ENCODE measurements at regions not wholly inside any gene's neighbourhood (a gene's known extent, or its start where the extent isn't known, plus 50 kb on each side); places are given as distances from the start of the nearest gene placed in this dataset.

- intact Hi-C loops (cut with micrococcal nuclease) (no loop called here), dilution Hi-C loops (cut with MboI; ENCODE audit: extremely low pct_ligation_motif_present, low sequenced_read_pairs) (no loop called here)
- Histone ChIP-seq H3K4me2 (ENCODE audit: insufficient read depth, low read length) (no peak overlapping the region), H3K79me2 (ENCODE audit: control insufficient read depth, insufficient read depth, low read length) (no peaks in the 10 kb centered on the region), H3K9me1 (replicated peaks; ENCODE audit: control insufficient read depth, extremely low read depth, insufficient read depth, low read length) (no peaks in the 10 kb centered on the region), H3K9ac (replicated peaks; ENCODE audit: extremely low read depth, insufficient read depth, low read length) (no peak overlapping the region), H2AFZ (ENCODE audit: low read depth, low read length) (no peak overlapping the region), H3K27ac (ENCODE audit: insufficient read depth, low read depth, low read length) (no peak overlapping the region), H3K36me3 (ENCODE audit: control insufficient read depth in 2 of 2, extremely low read depth in 1 of 2, insufficient read depth in 2 of 2, low read length in 2 of 2) (no peaks in the 10 kb centered on the region), H4K20me1 (replicated peaks; ENCODE audit: control insufficient read depth, extremely low read depth, insufficient read depth, low read length) (no peaks in the 10 kb centered on the region), H3K9me3 (replicated peaks; ENCODE audit: control insufficient read depth, insufficient read depth, low read length) (no peaks in the 10 kb centered on the region), H3K27me3 (ENCODE audit: control insufficient read depth in 2 of 2, insufficient read depth in 2 of 2, low read length in 2 of 2) (peaks cover 6 to 13% of the 10 kb centered on the region in 2 experiments), H3K4me3 (replicated peaks in 1 of 3; ENCODE audit: insufficient read depth in 1 of 3, low read depth in 1 of 3, low read length in 3 of 3) (no peak overlapping the region), H3K4me1 (ENCODE audit: control insufficient read depth, extremely low read depth, insufficient read depth, low read length) (no peaks in the 10 kb centered on the region)
- FAIRE-seq (no peak), DNase-seq (ENCODE audit: low read depth, low spot score) (no peak)
- ChIA-PET CTCF (interaction anchor here (1.1 to 1.6 kb wide), 3 partner anchors 14 to 713 kb away, joined by 3 to 5 read pairs (median 3); no protein-coding TSS in a partner anchor), POLR2A (no interaction called here)
- no TSS peak for BruUV-seq (replicated peaks)
- TF ChIP-seq POLR2AphosphoS5 (IDR thresholded peaks at IDR 0.05; ENCODE audit: insufficient read depth, low read depth, low read length) (no peak), CTCF (IDR thresholded peaks at IDR 0.05; ENCODE audit: extremely low read depth in 1 of 2, insufficient read depth in 1 of 2, low read depth in 1 of 2, low read length in 2 of 2) (no peak), EZH2 (IDR thresholded peaks at IDR 0.05; ENCODE audit: borderline replicate concordance, low read depth, low read length, severe bottlenecking) (no peak)
These were observed 107.9 kb upstream of the PREP start for GRCh38 chr6:105510746-105511145.

GRCh38 chr6:105509506-105510331, 106.8 kb upstream of the PREP start:
- no peaks in the 10 kb centered on the region for H3K9me3 ChIP-seq (replicated peaks; ENCODE audit: control insufficient read depth, insufficient read depth, low read length)
- H3K27ac ChIP-seq (ENCODE audit: insufficient read depth, low read depth, low read length) = no peak overlapping the region
- H3K36me3 ChIP-seq (ENCODE audit: control insufficient read depth in 2 of 2, extremely low read depth in 1 of 2, insufficient read depth in 2 of 2, low read length in 2 of 2) = no peaks in the 10 kb centered on the region
- no peak overlapping the region for H3K4me3 ChIP-seq (replicated peaks in 1 of 3; ENCODE audit: insufficient read depth in 1 of 3, low read depth in 1 of 3, low read length in 3 of 3)
- POLR2A ChIA-PET = no interaction called here
- BruUV-seq (replicated peaks) = no TSS peak
- FAIRE-seq (no peak), DNase-seq (ENCODE audit: low read depth, low spot score) (no peak)
- dilution Hi-C loops (cut with MboI; ENCODE audit: extremely low pct_ligation_motif_present, low sequenced_read_pairs) = no loop called here
- no peak overlapping the region for H3K9ac ChIP-seq (replicated peaks; ENCODE audit: extremely low read depth, insufficient read depth, low read length)
- no peaks in the 10 kb centered on the region for H3K4me1 ChIP-seq (ENCODE audit: control insufficient read depth, extremely low read depth, insufficient read depth, low read length)
- intact Hi-C loops (cut with micrococcal nuclease) = no loop called here
- no peaks in the 10 kb centered on the region for H3K9me1 ChIP-seq (replicated peaks; ENCODE audit: control insufficient read depth, extremely low read depth, insufficient read depth, low read length)
- no peaks in the 10 kb centered on the region for H4K20me1 ChIP-seq (replicated peaks; ENCODE audit: control insufficient read depth, extremely low read depth, insufficient read depth, low read length)
- CTCF ChIA-PET = interaction anchor here (1.1 to 1.6 kb wide), 3 partner anchors 12 to 714 kb away, joined by 3 to 5 read pairs (median 3); no protein-coding TSS in a partner anchor
- no peak for TF ChIP-seq GATA2 (IDR thresholded peaks at IDR 0.05; ENCODE audit: insufficient read depth, insufficient read length, low read depth, low read length)
- TF ChIP-seq FOS (IDR thresholded peaks at IDR 0.05; ENCODE audit: borderline replicate concordance, insufficient read depth, low read length) = no peak
- no peak for TF ChIP-seq MYC (IDR thresholded peaks at IDR 0.05; ENCODE audit: low read depth, low read length)
- TF ChIP-seq POLR2AphosphoS5 (IDR thresholded peaks at IDR 0.05; ENCODE audit: insufficient read depth, low read depth, low read length) = no peak
- TF ChIP-seq POLR2A (IDR thresholded peaks at IDR 0.05; ENCODE audit: low read depth, low read length) = no peak
- TF ChIP-seq JUN (IDR thresholded peaks at IDR 0.05; ENCODE audit: borderline replicate concordance, insufficient read depth, insufficient read length, low read depth) = no peak
- no peak for TF ChIP-seq CTCF (IDR thresholded peaks at IDR 0.05; ENCODE audit: extremely low read depth in 1 of 2, insufficient read depth in 1 of 2, low read depth in 1 of 2, low read length in 2 of 2)
- no peak for TF ChIP-seq MAX (IDR thresholded peaks at IDR 0.05; ENCODE audit: insufficient read depth, insufficient read length)
- no peak for TF ChIP-seq EZH2 (IDR thresholded peaks at IDR 0.05; ENCODE audit: borderline replicate concordance, low read depth, low read length, severe bottlenecking)
- no peak overlapping the region for H2AFZ ChIP-seq (ENCODE audit: low read depth, low read length)
- H3K27me3 ChIP-seq (ENCODE audit: control insufficient read depth in 2 of 2, insufficient read depth in 2 of 2, low read length in 2 of 2) = peaks cover 6 to 13% of the 10 kb centered on the region in 2 experiments
- no peak overlapping the region for H3K4me2 ChIP-seq (ENCODE audit: insufficient read depth, low read length)
- H3K79me2 ChIP-seq (ENCODE audit: control insufficient read depth, insufficient read depth, low read length) = no peaks in the 10 kb centered on the region
